GM19240 (cell line): ENCODE measurements at regions not wholly inside any gene's neighbourhood (a gene's known extent, or its start where the extent isn't known, plus 50 kb on each side); places are given as distances from the start of the nearest gene placed in this dataset.
"Not testable (repeated sequence)": the region's sequence is repeated elsewhere in the genome, so short reads cannot be mapped to it uniquely, and the experiment has no call there.

Experiments used
- DNase-seq: peaks from one replicate; pipeline ENCODE4 v3.0.0; 2011; ENCODE audit warnings: low spot score; ENCODE audit not compliant: insufficient read length

GRCh38 chr17:21470422-21470821, 94.3 kb downstream of the KCNJ12 start:
- DNase-seq, result not testable (repeated sequence)

- no peak for DNase-seq
Observed at GRCh38 chr17:21470861-21471260, 94.7 kb downstream of the KCNJ12 start.

GRCh38 chr17:21474815-21475214, 98.7 kb downstream of the KCNJ12 start:
- DNase-seq, result no peak

- DNase-seq, result no peak
Observed at GRCh38 chr17:21475571-21475970, 99.4 kb downstream of the KCNJ12 start.

GRCh38 chr17:21476867-21477266, 100.7 kb downstream of the KCNJ12 start:
- DNase-seq, result no peak

- no peak for DNase-seq
Observed at GRCh38 chr17:21482189-21482865, 106.2 kb downstream of the KCNJ12 start.

GRCh38 chr17:21488043-21488442, 111.9 kb downstream of the KCNJ12 start:
- DNase-seq, result not testable (repeated sequence)

- no peak for DNase-seq
Observed at GRCh38 chr17:21493993-21494392, 117.8 kb downstream of the KCNJ12 start.

- DNase-seq, result no peak
Observed at GRCh38 chr17:21495281-21495680, 119.1 kb downstream of the KCNJ12 start.

GRCh38 chr17:21500064-21500463, 123.9 kb downstream of the KCNJ12 start:
- no peak for DNase-seq

- not testable (repeated sequence) for DNase-seq
Observed at GRCh38 chr17:21501927-21502700, 126.0 kb downstream of the KCNJ12 start.

GRCh38 chr17:21505819-21506815, 130.0 kb downstream of the KCNJ12 start:
- DNase-seq, result no peak

- not testable (repeated sequence) for DNase-seq
Observed at GRCh38 chr17:21507806-21508205, 131.6 kb downstream of the KCNJ12 start.

GRCh38 chr17:21508211-21508610, 132.1 kb downstream of the KCNJ12 start:
- DNase-seq, result no peak

GRCh38 chr17:21509356-21509755, 133.2 kb downstream of the KCNJ12 start:
- not testable (repeated sequence) for DNase-seq

GRCh38 chr17:21510686-21511362, 134.7 kb downstream of the KCNJ12 start:
- DNase-seq, result no peak

GRCh38 chr17:21511363-21512195, 135.4 kb downstream of the KCNJ12 start:
- DNase-seq, result peak; percentile 21

- DNase-seq, result no peak
Observed at GRCh38 chr17:21512307-21513011, 136.3 kb downstream of the KCNJ12 start.

GRCh38 chr17:21513012-21513570, 136.9 kb downstream of the KCNJ12 start:
- peak; percentile 71 for DNase-seq
